ENCODE measurements at regions not wholly inside any gene's neighbourhood (a gene's known extent, or its start where the extent isn't known, plus 50 kb on each side); places are given as distances from the start of the nearest gene placed in this dataset.
"Not testable (repeated sequence)": the region's sequence is repeated elsewhere in the genome, so short reads cannot be mapped to it uniquely, and the experiment has no call there.

DNA sequence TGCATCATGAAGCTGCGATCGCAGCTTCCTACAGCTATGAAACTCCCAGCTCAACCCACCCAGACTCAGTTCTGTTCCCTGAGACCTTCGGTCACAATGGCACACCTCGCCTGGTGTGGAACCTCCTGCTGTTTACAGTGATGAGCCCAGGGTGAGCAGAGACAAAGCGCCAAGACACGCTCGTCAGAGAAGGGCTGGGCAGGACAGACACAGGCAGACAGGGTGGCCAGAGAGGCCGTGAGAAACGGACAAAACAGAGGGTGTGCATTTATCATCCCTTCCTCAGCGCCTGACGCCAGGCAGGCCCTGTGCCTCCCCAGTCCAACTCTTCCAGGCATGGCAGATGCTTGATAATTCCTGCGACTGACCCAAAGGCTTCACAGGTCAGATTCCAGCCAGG lies 324.5 kb downstream of the CACNA1B start:
- TF ChIP-seq, protein P1, sequence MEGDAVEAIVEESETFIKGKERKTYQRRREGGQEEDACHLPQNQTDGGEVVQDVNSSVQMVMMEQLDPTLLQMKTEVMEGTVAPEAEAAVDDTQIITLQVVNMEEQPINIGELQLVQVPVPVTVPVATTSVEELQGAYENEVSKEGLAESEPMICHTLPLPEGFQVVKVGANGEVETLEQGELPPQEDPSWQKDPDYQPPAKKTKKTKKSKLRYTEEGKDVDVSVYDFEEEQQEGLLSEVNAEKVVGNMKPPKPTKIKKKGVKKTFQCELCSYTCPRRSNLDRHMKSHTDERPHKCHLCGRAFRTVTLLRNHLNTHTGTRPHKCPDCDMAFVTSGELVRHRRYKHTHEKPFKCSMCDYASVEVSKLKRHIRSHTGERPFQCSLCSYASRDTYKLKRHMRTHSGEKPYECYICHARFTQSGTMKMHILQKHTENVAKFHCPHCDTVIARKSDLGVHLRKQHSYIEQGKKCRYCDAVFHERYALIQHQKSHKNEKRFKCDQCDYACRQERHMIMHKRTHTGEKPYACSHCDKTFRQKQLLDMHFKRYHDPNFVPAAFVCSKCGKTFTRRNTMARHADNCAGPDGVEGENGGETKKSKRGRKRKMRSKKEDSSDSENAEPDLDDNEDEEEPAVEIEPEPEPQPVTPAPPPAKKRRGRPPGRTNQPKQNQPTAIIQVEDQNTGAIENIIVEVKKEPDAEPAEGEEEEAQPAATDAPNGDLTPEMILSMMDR (IDR thresholded peaks at IDR 0.05), result not testable (repeated sequence)
- not testable (repeated sequence) for TF ChIP-seq POLR2A (IDR thresholded peaks at IDR 0.05)

Measured in body of pancreas (tissue), 4 donors.